ENCODE measurements at regions not wholly inside any gene's neighbourhood (a gene's known extent, or its start where the extent isn't known, plus 50 kb on each side); places are given as distances from the start of the nearest gene placed in this dataset.

DNA sequence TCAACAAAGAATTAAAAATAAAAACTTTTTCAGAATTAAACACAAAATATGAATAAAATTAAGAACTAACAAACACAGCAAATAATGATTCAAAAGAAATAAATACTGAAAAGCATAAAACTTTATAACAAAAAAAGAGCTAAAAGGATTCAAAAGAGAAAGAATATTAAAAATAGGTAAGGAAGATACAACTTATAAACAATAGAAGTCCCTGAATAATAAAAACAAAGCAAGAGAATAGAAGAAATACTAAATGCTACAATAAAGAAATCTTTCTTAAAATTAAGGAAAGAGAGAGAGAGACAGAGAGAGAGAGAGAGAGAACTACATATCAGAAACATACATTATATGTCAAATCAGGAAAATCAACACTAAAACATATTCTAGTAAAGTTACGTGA, 619.9 kb upstream of the SLIT2 start:
- Histone ChIP-seq H2BK20ac (ENCODE audit: low read depth, low read length, poor library complexity, severe bottlenecking) (no peak overlapping the region), H4K91ac (ENCODE audit: insufficient read length, low read depth, low read length) (no peak overlapping the region), H2AK5ac (ENCODE audit: insufficient read length, low read length) (no peak overlapping the region), H3K4ac (ENCODE audit: low read depth, low read length) (no peak overlapping the region), H3K4me2 (ENCODE audit: insufficient read depth, insufficient read length, low read length) (no peak overlapping the region), H2BK120ac (ENCODE audit: low read depth, low read length, poor library complexity, severe bottlenecking) (no peak overlapping the region), H2AFZ (ENCODE audit: low read length) (no peak overlapping the region), H3K56ac (ENCODE audit: insufficient read length, low read depth, low read length) (no peak overlapping the region), H3K9me3 (ENCODE audit: control insufficient read depth, low read depth, low read length) (no peaks in the 10 kb centered on the region), H2BK12ac (ENCODE audit: insufficient read length, low read depth, low read length) (no peak overlapping the region), H3K27me3 (ENCODE audit: insufficient read depth, low read length) (no peaks in the 10 kb centered on the region), H3K4me1 (ENCODE audit: insufficient read depth, low read length) (no peaks in the 10 kb centered on the region), H3T11ph (ENCODE audit: low read length) (no peak overlapping the region), H3K27ac (ENCODE audit: insufficient read length, low read depth, low read length) (no peak overlapping the region), H3K79me1 (ENCODE audit: insufficient read depth, low read depth, low read length, poor library complexity, severe bottlenecking) (no peaks in the 10 kb centered on the region), H3K14ac (ENCODE audit: insufficient read depth, low read length) (no peak overlapping the region), H3K18ac (ENCODE audit: insufficient read length, low read depth, low read length) (no peak overlapping the region), H3K23ac (ENCODE audit: insufficient read length, low read depth, low read length) (no peak overlapping the region), H4K5ac (ENCODE audit: insufficient read length, low read depth, low read length) (no peak overlapping the region), H3K79me2 (ENCODE audit: insufficient read depth, low read length) (no peaks in the 10 kb centered on the region), H2BK15ac (ENCODE audit: low read depth, low read length) (no peak overlapping the region), H4K8ac (replicated peaks; ENCODE audit: insufficient read length, low read depth, low read length) (no peak overlapping the region), H3K23me2 (ENCODE audit: insufficient read length, low read depth, low read length, poor library complexity, severe bottlenecking) (no peaks in the 10 kb centered on the region), H3K9ac (ENCODE audit: extremely low read depth, insufficient read length, low read length) (no peak overlapping the region), H4K20me1 (ENCODE audit: control insufficient read depth, insufficient read depth, insufficient read length) (no peaks in the 10 kb centered on the region), H2BK5ac (ENCODE audit: insufficient read length, low read length) (no peak overlapping the region)
- Mint-ChIP-seq H3K4me1 (no peaks in the 10 kb centered on the region), H3K9me3 (peaks cover 15 to 21% of the 10 kb centered on the region in 2 experiments; a peak in 4 of 5 replicates), H3K27ac (no peak overlapping the region), H3K36me3 (ENCODE audit: insufficient read depth in 1 of 3, low read depth in 3 of 3) (peaks cover 0 to 8% (median 2%) of the 10 kb centered on the region in 3 experiments; a peak in 2 of 7 replicates), H3K27me3 (ENCODE audit: low read depth) (no peaks in the 10 kb centered on the region), H3K4me3 (no peak overlapping the region)
- WGBS (ENCODE audit: extremely low coverage, insufficient read length, low lambda C conversion rate) = no CpG with 5 or more reads among the region's 1 CpG
- TF ChIP-seq, protein P1, sequence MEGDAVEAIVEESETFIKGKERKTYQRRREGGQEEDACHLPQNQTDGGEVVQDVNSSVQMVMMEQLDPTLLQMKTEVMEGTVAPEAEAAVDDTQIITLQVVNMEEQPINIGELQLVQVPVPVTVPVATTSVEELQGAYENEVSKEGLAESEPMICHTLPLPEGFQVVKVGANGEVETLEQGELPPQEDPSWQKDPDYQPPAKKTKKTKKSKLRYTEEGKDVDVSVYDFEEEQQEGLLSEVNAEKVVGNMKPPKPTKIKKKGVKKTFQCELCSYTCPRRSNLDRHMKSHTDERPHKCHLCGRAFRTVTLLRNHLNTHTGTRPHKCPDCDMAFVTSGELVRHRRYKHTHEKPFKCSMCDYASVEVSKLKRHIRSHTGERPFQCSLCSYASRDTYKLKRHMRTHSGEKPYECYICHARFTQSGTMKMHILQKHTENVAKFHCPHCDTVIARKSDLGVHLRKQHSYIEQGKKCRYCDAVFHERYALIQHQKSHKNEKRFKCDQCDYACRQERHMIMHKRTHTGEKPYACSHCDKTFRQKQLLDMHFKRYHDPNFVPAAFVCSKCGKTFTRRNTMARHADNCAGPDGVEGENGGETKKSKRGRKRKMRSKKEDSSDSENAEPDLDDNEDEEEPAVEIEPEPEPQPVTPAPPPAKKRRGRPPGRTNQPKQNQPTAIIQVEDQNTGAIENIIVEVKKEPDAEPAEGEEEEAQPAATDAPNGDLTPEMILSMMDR (conservative IDR thresholded peaks at IDR 0.05) = no peak
- no peak for DNase-seq
